HepG2 (cell line): ENCODE measurements at regions not wholly inside any gene's neighbourhood (a gene's known extent, or its start where the extent isn't known, plus 50 kb on each side); places are given as distances from the start of the nearest gene placed in this dataset.

Experiments
- ARNT ChIP-seq: fragments of 450-650 bp; IDR thresholded peaks from 2 replicates; pipeline ENCODE4 v1.6.1; 2017
- GMEB1 ChIP-seq: sonication (generic); formaldehyde crosslinking; IDR thresholded peaks from 2 replicates; pipeline ENCODE4 v1.5.1; 2020; ENCODE audit warnings: missing genetic modification reagents, mild to moderate bottlenecking, borderline replicate concordance
- PAX8 ChIP-seq: sonication (generic); formaldehyde crosslinking; IDR thresholded peaks from 2 replicates; pipeline ENCODE4 v1.8.0; 2022; ENCODE audit warnings: mild to moderate bottlenecking, missing genetic modification reagents, borderline replicate concordance
- PITX1 ChIP-seq: sonication (generic); formaldehyde crosslinking; IDR thresholded peaks from 2 replicates; pipeline ENCODE4 v1.5.1; 2020; ENCODE audit warnings: mild to moderate bottlenecking, missing genetic modification reagents
- ZNF512 ChIP-seq: sonication (generic); formaldehyde crosslinking; IDR thresholded peaks from 2 replicates; pipeline ENCODE4 v1.4.0; 2020; ENCODE audit warnings: mild to moderate bottlenecking, missing genetic modification reagents
- ZSCAN21 ChIP-seq: sonication (generic); formaldehyde crosslinking; IDR thresholded peaks from 2 replicates; pipeline ENCODE4 v1.8.0; 2022; ENCODE audit warnings: mild to moderate bottlenecking, missing genetic modification reagents, moderate library complexity, borderline replicate concordance
- TF ChIP-seq, protein P1 (sequence below): sonication (generic); formaldehyde crosslinking; conservative IDR thresholded peaks from 2 replicates; pipeline ENCODE4 v1.4.0; 2020; ENCODE audit warnings: mild to moderate bottlenecking, missing genetic modification reagents, moderate library complexity
- TF ChIP-seq, protein P2 (sequence below): sonication (generic); formaldehyde crosslinking; IDR thresholded peaks from 2 replicates; pipeline ENCODE4 v1.4.0; 2020; ENCODE audit warnings: missing genetic modification reagents; ENCODE audit errors: not compliant biosample characterization
- TF ChIP-seq, protein P3 (sequence below): sonication (generic); formaldehyde crosslinking; conservative IDR thresholded peaks from 2 replicates; pipeline ENCODE4 v1.8.0; 2022; ENCODE audit warnings: low read depth, missing genetic modification reagents

DNA sequence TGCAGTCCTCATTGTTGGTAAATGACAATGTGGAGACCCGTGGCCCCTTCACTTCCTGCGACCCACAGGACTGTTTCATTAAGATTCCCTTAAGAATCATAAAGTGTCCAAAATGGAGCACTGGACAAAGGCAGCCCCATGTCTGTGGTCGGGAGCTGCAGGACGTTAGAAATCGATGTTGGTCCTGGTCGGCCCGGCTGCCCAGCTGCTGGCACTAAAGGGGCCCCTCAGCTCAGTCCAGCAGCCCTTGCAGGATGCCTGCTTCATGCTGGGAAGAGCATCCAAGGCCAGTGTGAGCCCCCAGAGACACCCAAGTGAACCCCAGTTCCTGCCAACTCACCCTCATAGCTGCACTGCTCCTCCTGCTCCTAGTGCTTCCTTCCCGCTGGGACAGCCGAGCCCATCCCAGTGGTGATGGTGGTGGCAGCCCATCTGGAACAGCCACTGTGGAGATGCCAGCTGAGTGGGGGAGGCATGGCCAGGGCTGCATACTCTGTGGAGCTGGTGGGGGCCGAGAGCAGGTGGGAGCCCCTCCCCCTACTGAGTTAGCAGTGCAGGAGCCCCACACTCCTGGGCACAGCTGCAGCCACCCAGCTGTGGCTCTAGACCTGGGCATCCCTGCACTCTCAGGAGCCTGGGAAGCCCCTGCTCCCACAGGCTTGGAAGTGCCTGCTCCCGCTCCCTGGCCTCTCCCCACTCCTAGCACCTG lies 168.0 kb upstream of the IRX2 start (continued):
- TF ChIP-seq, protein P1, sequence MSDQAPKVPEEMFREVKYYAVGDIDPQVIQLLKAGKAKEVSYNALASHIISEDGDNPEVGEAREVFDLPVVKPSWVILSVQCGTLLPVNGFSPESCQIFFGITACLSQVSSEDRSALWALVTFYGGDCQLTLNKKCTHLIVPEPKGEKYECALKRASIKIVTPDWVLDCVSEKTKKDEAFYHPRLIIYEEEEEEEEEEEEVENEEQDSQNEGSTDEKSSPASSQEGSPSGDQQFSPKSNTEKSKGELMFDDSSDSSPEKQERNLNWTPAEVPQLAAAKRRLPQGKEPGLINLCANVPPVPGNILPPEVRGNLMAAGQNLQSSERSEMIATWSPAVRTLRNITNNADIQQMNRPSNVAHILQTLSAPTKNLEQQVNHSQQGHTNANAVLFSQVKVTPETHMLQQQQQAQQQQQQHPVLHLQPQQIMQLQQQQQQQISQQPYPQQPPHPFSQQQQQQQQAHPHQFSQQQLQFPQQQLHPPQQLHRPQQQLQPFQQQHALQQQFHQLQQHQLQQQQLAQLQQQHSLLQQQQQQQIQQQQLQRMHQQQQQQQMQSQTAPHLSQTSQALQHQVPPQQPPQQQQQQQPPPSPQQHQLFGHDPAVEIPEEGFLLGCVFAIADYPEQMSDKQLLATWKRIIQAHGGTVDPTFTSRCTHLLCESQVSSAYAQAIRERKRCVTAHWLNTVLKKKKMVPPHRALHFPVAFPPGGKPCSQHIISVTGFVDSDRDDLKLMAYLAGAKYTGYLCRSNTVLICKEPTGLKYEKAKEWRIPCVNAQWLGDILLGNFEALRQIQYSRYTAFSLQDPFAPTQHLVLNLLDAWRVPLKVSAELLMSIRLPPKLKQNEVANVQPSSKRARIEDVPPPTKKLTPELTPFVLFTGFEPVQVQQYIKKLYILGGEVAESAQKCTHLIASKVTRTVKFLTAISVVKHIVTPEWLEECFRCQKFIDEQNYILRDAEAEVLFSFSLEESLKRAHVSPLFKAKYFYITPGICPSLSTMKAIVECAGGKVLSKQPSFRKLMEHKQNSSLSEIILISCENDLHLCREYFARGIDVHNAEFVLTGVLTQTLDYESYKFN (CRISPR knock-in tag): no peak
- TF ChIP-seq GMEB1 (CRISPR knock-in tag) (no peak), ARNT (no peak), ZNF512 (CRISPR knock-in tag) (no peak), PAX8 (CRISPR knock-in tag) (no peak), PITX1 (CRISPR knock-in tag) (no peak), ZSCAN21 (CRISPR knock-in tag) (no peak)
- TF ChIP-seq, protein P2, sequence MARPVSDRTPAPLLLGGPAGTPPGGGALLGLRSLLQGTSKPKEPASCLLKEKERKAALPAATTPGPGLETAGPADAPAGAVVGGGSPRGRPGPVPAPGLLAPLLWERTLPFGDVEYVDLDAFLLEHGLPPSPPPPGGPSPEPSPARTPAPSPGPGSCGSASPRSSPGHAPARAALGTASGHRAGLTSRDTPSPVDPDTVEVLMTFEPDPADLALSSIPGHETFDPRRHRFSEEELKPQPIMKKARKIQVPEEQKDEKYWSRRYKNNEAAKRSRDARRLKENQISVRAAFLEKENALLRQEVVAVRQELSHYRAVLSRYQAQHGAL (CRISPR knock-in tag): no peak
- TF ChIP-seq, protein P3, sequence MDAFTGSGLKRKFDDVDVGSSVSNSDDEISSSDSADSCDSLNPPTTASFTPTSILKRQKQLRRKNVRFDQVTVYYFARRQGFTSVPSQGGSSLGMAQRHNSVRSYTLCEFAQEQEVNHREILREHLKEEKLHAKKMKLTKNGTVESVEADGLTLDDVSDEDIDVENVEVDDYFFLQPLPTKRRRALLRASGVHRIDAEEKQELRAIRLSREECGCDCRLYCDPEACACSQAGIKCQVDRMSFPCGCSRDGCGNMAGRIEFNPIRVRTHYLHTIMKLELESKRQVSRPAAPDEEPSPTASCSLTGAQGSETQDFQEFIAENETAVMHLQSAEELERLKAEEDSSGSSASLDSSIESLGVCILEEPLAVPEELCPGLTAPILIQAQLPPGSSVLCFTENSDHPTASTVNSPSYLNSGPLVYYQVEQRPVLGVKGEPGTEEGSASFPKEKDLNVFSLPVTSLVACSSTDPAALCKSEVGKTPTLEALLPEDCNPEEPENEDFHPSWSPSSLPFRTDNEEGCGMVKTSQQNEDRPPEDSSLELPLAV: no peak
- TF ChIP-seq, all 625 proteins: peak for 0
